ENCODE measurements at regions not wholly inside any gene's neighbourhood (a gene's known extent, or its start where the extent isn't known, plus 50 kb on each side); places are given as distances from the start of the nearest gene placed in this dataset.

- TF ChIP-seq CTCF (IDR thresholded peaks at IDR 0.05) (no peak), POLR2A (IDR thresholded peaks at IDR 0.05) (no peak)
Observed at GRCh38 chr2:8554296-8554806, 127.5 kb upstream of the ID2 start.

All from adrenal gland (tissue), 5 donors.